CD14-positive monocyte (primary cell): ENCODE measurements at regions not wholly inside any gene's neighbourhood (a gene's known extent, or its start where the extent isn't known, plus 50 kb on each side); places are given as distances from the start of the nearest gene placed in this dataset.

Source experiments
- DNase-seq, 3 donors: peaks; one replicate each; pipeline ENCODE4 v3.0.0-alpha.2; 2011 to 2022
- H2AFZ ChIP-seq: 2 replicates; pipeline ENCODE4 v1.6.0; 2012; ENCODE audit warnings: mild to moderate bottlenecking, low read depth, low read length, inconsistent platforms; ENCODE audit not compliant: insufficient read depth, poor library complexity, severe bottlenecking
- H3K27ac ChIP-seq, 2 donors: 1 replicate in 1 of 2; 2 replicates in 1 of 2; pipeline ENCODE4 v1.5.1; 2012 to 2013; ENCODE audit warnings: low read length in 2 of 2, control low read depth in 1 of 2, inconsistent platforms in 1 of 2, low read depth in 1 of 2, mild to moderate bottlenecking in 1 of 2
- H3K27me3 ChIP-seq, 2 donors: one replicate each; pipeline versions ENCODE4 v1.6.0 to v1.6.1; 2011 to 2013; ENCODE audit warnings: low read length in 2 of 2; ENCODE audit not compliant: control insufficient read depth in 2 of 2, insufficient read depth in 2 of 2
- H3K36me3 ChIP-seq, 2 donors: replicated peaks in 1 of 2; 1 replicate in 1 of 2; 2 replicates in 1 of 2; pipeline versions ENCODE4 v1.5.1 to v1.6.1; 2012 to 2013; ENCODE audit warnings: low read length in 2 of 2, control low read depth in 1 of 2, inconsistent platforms in 1 of 2, mild to moderate bottlenecking in 1 of 2; ENCODE audit not compliant: insufficient read depth in 2 of 2, control insufficient read depth in 1 of 2
- H3K4me1 ChIP-seq, 2 donors: 1 replicate in 1 of 2; 2 replicates in 1 of 2; pipeline versions ENCODE4 v1.5.1 to v1.6.1; 2012 to 2013; ENCODE audit warnings: low read length in 2 of 2, control low read depth in 1 of 2, inconsistent platforms in 1 of 2, mild to moderate bottlenecking in 1 of 2, moderate library complexity in 1 of 2; ENCODE audit not compliant: insufficient read depth in 2 of 2, control insufficient read depth in 1 of 2
- H3K4me2 ChIP-seq: replicated peaks from 2 replicates; pipeline ENCODE3; 2012; ENCODE audit warnings: low read length, moderate library complexity, mild to moderate bottlenecking; ENCODE audit not compliant: poor library complexity, severe bottlenecking; ENCODE audit errors: extremely low read depth
- H3K4me3 ChIP-seq, 3 experiments: fragments of 200-600 bp in 1 of 3; sonication (generic) in 1 of 3; replicated peaks in 1 of 3; 1 replicate in 2 of 3; 2 replicates in 1 of 3; pipeline ENCODE4 v1.5.1; 2011 to 2013; ENCODE audit warnings: low read length in 3 of 3, mild to moderate bottlenecking in 3 of 3, control low read depth in 2 of 3, low read depth in 2 of 3, inconsistent platforms in 1 of 3, moderate library complexity in 1 of 3
- H3K79me2 ChIP-seq: 2 replicates; pipeline ENCODE4 v1.6.0; 2012; ENCODE audit warnings: mild to moderate bottlenecking, control low read depth, inconsistent platforms, low read length, moderate library complexity; ENCODE audit not compliant: insufficient read depth
- H3K9ac ChIP-seq: 2 replicates; pipeline ENCODE4 v1.6.0; 2017; ENCODE audit warnings: low read length, mild to moderate bottlenecking; ENCODE audit not compliant: insufficient read depth, poor library complexity, severe bottlenecking
- H3K9me3 ChIP-seq, 2 donors: replicated peaks in 1 of 2; 1 replicate in 1 of 2; 2 replicates in 1 of 2; pipeline versions ENCODE4 v1.5.1 to v1.6.1; 2012 to 2013; ENCODE audit warnings: low read length in 2 of 2, control low read depth in 1 of 2; ENCODE audit not compliant: control insufficient read depth in 1 of 2, insufficient read depth in 1 of 2
- H4K20me1 ChIP-seq: 2 replicates; pipeline ENCODE4 v1.6.0; 2012; ENCODE audit warnings: mild to moderate bottlenecking, low read length, control low read depth, moderate library complexity; ENCODE audit not compliant: insufficient read depth
- H3K27ac Mint-ChIP-seq, 7 donors: one replicate each; pipeline ENCODE4 v1.8.0; 2020; ENCODE audit warnings: mild to moderate bottlenecking in 7 of 7, mixed read lengths in 7 of 7, moderate library complexity in 6 of 7, inconsistent platforms in 2 of 7
- H3K27me3 Mint-ChIP-seq, 3 donors: one replicate each; pipeline ENCODE4 v1.8.0; 2021 to 2022; ENCODE audit warnings: low read depth in 3 of 3, mild to moderate bottlenecking in 3 of 3, mixed read lengths in 3 of 3, moderate library complexity in 3 of 3, inconsistent platforms in 1 of 3
- H3K36me3 Mint-ChIP-seq, 2 donors: one replicate each; pipeline ENCODE4 v1.8.0; 2020; ENCODE audit warnings: mixed read lengths in 2 of 2, inconsistent platforms in 1 of 2, mild to moderate bottlenecking in 1 of 2
- H3K4me1 Mint-ChIP-seq: one replicate; pipeline ENCODE4 v1.8.0; 2020; ENCODE audit warnings: mild to moderate bottlenecking, mixed read lengths
- H3K4me3 Mint-ChIP-seq, 2 donors: one replicate each; pipeline ENCODE4 v1.8.0; 2020; ENCODE audit warnings: mild to moderate bottlenecking in 2 of 2, mixed read lengths in 2 of 2, moderate library complexity in 1 of 2
- H3K9me3 Mint-ChIP-seq, 7 donors: one replicate each; pipeline ENCODE4 v1.8.0; 2020 to 2022; ENCODE audit warnings: mixed read lengths in 7 of 7, mild to moderate bottlenecking in 6 of 7, moderate library complexity in 6 of 7, inconsistent platforms in 2 of 7
- CTCF ChIP-seq: fragments of 200-600 bp; IDR thresholded peaks from one replicate; pipeline ENCODE4 v1.8.0; 2022; ENCODE audit warnings: antibody characterized with exemption, mild to moderate bottlenecking
- WGBS: methylation state at CpG from one replicate; pipeline ENCODE4 v1.1.5; 2013; ENCODE audit warnings: missing lambda C conversion rate; ENCODE audit not compliant: insufficient coverage; 5-methylcytosine and 5-hydroxymethylcytosine counted together
- intact Hi-C, 2 donors: fragments of 100-400 bp; cut with micrococcal nuclease; formaldehyde crosslinking; loops; one replicate each; pipeline versions ENCODE4 v1.15.0 to v1.15.1; 2023

- Mint-ChIP-seq H3K36me3 (no peaks in the 10 kb centered on the region), H3K27me3 (peaks cover 0 to 2% (median 0%) of the 10 kb centered on the region in 3 donors)
Observed at GRCh38 chr5:8685704-8686103, 816.8 kb downstream of the MTRR start.

GRCh38 chr5:8686707-8687106 lies 817.8 kb downstream of the MTRR start:
- Histone ChIP-seq H3K4me2 (no peak overlapping the region), H3K36me3 (no peaks in the 10 kb centered on the region), H3K27ac (no peak overlapping the region), H3K9ac (no peak overlapping the region), H2AFZ (no peak overlapping the region), H3K4me1 (no peaks in the 10 kb centered on the region), H3K27me3 (no peaks in the 10 kb centered on the region), H3K79me2 (no peaks in the 10 kb centered on the region), H3K4me3 (no peak overlapping the region), H3K9me3 (no peaks in the 10 kb centered on the region), H4K20me1 (no peaks in the 10 kb centered on the region)
- Mint-ChIP-seq H3K9me3 (peaks cover 0 to 3% (median 0%) of the 10 kb centered on the region in 7 donors), H3K4me3 (no peak overlapping the region), H3K36me3 (no peaks in the 10 kb centered on the region), H3K27ac (no peak overlapping the region), H3K4me1 (no peaks in the 10 kb centered on the region), H3K27me3 (peaks cover 0 to 2% (median 0%) of the 10 kb centered on the region in 3 donors)
- WGBS = no CpG with 5 or more reads among the region's 2 CpGs
- intact Hi-C loops = no loop called here
- DNase-seq = no peak
- no peak for TF ChIP-seq CTCF

More at GRCh38 chr5:8685704-8686103, 816.8 kb downstream of the MTRR start:
- TF ChIP-seq CTCF = no peak
- Histone ChIP-seq H3K79me2 (no peaks in the 10 kb centered on the region), H4K20me1 (no peaks in the 10 kb centered on the region), H3K9me3 (no peaks in the 10 kb centered on the region), H3K9ac (no peak overlapping the region), H3K36me3 (no peaks in the 10 kb centered on the region), H3K27ac (no peak overlapping the region), H3K27me3 (no peaks in the 10 kb centered on the region), H2AFZ (no peak overlapping the region), H3K4me2 (no peak overlapping the region), H3K4me3 (no peak overlapping the region), H3K4me1 (no peaks in the 10 kb centered on the region)
- Mint-ChIP-seq H3K4me3 (no peak overlapping the region), H3K27ac (peak overlapping the region in 1 of 7 donors; percentile 26), H3K9me3 (peaks cover 0 to 3% (median 0%) of the 10 kb centered on the region in 7 donors), H3K4me1 (no peaks in the 10 kb centered on the region)
- 100% methylated on average over 1 of the region's 2 CpGs for WGBS
- DNase-seq = no peak
- intact Hi-C loops = no loop called here
